Caki2 (cell line): ENCODE measurements at regions not wholly inside any gene's neighbourhood (a gene's known extent, or its start where the extent isn't known, plus 50 kb on each side); places are given as distances from the start of the nearest gene placed in this dataset.

ENCODE experiments used
- DNase-seq: peaks from one replicate; pipeline ENCODE4 v3.0.0-alpha.2; 2015; ENCODE audit warnings: low read depth
- in situ Hi-C: cut with HindIII; loops from 2 replicates; pipeline ENCODE4 v1.10.0; 2016; ENCODE audit warnings: low sequenced_read_pairs, low pct_unique_long_range_greater_than_20kb, mixed read lengths

- DNase-seq: no peak
- in situ Hi-C loops: no loop called here
Measured at GRCh38 chr20:48313324-48313723, 514.5 kb downstream of the PREX1 start.

GRCh38 chr20:48311956-48312355 is 515.8 kb downstream of the PREX1 start:
- DNase-seq: no peak
- in situ Hi-C loops: no loop called here

- DNase-seq: no peak
- in situ Hi-C loops: no loop called here
Measured at GRCh38 chr20:48310305-48310704, 517.5 kb downstream of the PREX1 start.

DNA sequence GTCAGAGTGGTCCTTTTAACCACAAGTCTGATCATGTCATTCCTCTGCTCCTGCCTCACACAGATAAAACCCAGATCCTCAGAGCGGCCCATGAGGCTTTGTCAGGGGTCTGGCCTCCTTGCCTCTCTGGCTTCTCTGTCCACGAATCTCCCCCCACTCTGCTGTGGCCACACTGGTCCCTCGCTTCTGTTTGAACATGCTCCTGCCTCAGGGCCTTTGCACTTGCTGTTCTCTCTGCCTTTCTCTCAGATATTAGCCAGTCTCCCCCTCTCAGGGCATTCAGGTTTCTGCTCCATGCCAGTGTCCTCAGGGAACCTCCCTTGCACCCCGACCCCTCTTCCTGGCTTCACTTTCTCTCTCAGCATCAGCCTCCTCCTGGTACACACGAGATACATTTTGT is 518.5 kb downstream of the PREX1 start:
- DNase-seq: no peak
- in situ Hi-C loops: no loop called here

- in situ Hi-C loops: no loop called here
- DNase-seq: no peak
Measured at GRCh38 chr20:48308882-48309281, 518.9 kb downstream of the PREX1 start.

DNA sequence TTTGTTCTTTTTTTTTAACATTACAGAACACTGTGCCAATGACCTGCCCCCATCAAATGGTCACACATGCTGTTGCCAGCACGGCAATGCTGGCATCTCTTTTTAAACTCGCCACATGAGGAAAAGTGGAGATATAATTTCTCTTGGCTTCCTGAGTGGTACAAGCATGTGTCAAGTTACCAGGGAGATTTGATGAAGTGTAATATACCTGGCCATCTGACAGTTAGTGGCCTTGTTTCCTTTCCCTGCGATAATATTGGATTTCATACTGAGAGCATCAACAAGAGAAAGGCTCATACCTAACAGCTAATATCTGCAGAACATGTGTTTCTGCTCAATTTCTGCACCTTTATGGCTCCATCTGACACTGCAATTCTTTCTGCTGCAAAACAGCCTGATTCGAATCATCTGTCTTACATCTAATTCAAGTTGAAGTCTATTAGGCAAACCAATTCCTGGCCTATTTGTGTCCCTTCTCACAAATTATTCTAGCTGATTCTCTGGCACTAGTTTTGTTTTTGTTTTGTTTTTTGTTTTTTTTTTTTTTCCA is 519.5 kb downstream of the PREX1 start:
- no peak for DNase-seq
- in situ Hi-C loops: no loop called here

GRCh38 chr20:48307277-48307676 is 520.5 kb downstream of the PREX1 start:
- no peak for DNase-seq
- in situ Hi-C loops: no loop called here

DNA sequence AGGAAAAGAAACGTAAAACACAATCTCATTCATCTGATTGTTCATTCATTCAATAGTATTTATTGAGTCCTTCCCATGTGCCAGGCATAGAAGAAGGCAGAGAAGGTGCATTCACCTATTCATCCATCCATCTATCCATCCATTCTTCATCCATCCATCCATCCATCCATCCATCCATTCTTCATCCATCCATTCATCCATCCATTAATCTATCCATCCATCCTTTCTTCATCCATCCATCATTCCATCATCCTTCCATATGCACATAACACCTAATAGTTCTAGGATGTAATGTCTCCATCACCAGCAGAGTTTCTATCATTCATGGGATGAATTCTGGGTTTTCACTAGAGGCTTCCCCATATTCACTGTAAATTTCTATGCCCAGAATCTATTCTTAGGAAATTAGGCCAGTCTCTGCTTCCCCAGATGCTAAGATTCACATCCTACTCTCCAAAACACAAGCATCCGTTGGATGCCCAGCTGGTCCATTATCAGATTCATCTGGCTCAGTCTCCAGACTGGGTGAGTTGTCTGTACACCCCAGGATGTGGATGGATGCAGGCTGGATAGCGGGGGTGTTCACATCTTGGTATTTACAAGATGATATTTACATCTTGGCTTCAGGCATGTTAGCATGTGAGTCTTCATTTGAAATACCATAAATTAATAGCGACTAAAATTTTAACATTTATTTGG is 517.7 kb upstream of the SULF2 start:
- no peak for DNase-seq
- in situ Hi-C loops: no loop called here

DNA sequence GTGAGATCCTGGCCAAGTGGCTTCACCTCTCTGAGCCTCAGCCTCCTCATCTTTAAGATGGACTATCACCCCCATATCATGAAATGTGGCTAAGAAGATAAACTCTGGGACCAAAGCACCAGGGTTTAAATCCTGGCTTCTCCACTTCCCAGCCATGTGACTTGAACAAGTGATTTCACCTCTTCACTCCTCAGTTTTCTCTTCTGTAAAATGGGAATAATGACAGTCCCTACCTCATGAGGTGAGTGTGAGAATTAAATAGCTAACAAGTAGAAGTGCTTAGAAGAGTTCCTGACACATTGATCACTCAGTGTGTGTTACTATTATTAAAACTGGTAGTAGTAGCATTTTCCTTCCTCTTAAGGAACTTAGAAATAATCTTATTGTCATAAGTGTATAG is 516.9 kb upstream of the SULF2 start:
- no peak for DNase-seq

DNA sequence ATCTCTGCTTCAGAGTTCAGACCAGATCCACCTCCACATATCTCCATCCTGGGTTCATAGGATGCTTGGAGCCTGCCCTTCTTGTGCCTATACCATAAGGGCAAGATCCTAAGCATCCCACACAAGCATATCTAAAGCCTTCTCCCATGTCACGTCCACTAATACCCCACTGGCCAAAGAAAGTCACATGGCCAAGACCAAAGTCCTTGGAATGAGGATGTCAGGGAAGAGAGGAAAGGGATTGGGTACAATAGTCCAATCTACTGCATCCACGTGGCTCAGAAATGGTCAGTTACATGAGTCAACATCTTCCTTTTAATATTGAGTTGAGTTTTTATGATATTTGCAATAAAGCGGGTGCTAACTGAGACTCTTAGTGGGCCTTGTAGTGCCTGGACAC is 515.9 kb upstream of the SULF2 start:
- in situ Hi-C loops: no loop called here
- no peak for DNase-seq

More for the DNA sequence above, 516.9 kb upstream of the SULF2 start:
- in situ Hi-C loops: no loop called here

DNA sequence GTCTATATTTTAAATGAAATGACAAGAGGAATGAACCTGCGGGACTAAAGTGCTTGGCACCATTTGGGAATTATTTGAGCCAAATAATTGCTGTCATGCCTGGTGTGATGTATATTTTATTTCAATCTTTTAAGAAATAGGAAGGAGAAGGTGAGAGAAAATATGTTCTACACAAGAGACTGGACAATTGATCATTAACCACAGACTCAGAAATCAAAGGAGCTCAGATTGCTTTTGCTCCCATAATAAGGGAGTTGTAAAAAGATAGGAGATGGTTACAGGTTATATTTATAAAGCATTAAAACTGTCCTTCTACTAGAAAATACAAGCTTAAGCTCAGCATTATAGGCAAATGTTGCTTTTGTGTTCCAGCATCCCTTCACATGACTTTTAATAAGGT is 515.2 kb upstream of the SULF2 start:
- in situ Hi-C loops: no loop called here
- no peak for DNase-seq

- in situ Hi-C loops: loop anchor here (10.0 kb wide), 2 partner anchors 326 to 514 kb away; partner anchors contain the start of gene SULF2
- peak; percentile 86 for DNase-seq
Measured at GRCh38 chr20:48298851-48299484, 513.7 kb upstream of the SULF2 start.

GRCh38 chr20:48298433-48298832 is 513.2 kb upstream of the SULF2 start:
- in situ Hi-C loops: loop anchor here (10.0 kb wide), 2 partner anchors 326 to 514 kb away; partner anchors contain the start of gene SULF2
- no peak for DNase-seq

DNA sequence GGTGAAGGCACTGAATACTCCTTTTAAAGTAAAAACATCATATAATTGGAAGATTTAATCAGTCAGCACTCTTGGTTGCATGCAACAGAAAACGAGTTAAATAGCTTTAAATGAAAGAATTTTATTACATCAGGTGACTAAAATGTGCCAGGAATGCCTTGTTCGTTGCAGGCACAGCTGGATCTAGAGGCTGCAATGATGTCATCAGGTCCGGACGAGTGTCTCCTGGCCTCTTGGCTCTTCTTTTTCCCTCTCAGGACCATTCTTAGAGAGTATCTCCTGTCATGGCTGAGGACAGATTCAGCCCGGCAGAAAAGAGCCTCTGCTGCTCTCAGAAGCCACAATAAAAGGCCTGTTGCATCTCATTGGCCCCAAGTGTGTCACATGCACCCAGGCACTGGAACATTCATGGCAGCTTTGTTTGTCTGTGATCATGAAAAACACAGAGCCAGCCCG is 510.7 kb upstream of the SULF2 start:
- no peak for DNase-seq
- in situ Hi-C loops: loop anchor here (10.0 kb wide), 2 partner anchors 329 to 511 kb away; partner anchors contain the start of gene SULF2

DNA sequence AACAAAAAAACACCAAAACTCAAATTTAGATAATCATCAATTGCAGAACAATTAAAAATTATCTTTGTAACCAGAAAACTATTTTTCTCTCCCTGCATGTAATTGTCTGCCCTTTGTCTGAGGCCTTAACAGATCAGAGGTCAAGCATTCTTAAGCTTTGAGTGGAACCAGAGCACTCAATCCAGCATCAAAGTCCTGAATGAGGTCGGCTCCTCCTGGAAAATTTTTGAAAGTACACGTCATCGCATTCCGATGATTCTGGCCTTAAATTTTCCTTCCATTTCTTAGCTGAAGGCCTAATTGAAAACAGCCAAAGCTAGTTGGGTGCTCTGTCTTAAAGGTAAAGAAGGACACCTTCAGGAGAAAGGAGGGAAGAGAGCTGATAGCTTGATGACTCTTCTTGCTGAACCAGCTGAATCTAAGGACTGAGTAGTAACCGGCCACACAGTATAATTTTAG is 510.2 kb upstream of the SULF2 start:
- in situ Hi-C loops: loop anchor here (10.0 kb wide), 2 partner anchors 329 to 511 kb away; partner anchors contain the start of gene SULF2
- peak; percentile 99 for DNase-seq

- no peak for DNase-seq
- in situ Hi-C loops: loop anchor here (10.0 kb wide), 2 partner anchors 330 to 510 kb away; partner anchors contain the start of gene SULF2
Measured at GRCh38 chr20:48294942-48295341, 509.7 kb upstream of the SULF2 start.

DNA sequence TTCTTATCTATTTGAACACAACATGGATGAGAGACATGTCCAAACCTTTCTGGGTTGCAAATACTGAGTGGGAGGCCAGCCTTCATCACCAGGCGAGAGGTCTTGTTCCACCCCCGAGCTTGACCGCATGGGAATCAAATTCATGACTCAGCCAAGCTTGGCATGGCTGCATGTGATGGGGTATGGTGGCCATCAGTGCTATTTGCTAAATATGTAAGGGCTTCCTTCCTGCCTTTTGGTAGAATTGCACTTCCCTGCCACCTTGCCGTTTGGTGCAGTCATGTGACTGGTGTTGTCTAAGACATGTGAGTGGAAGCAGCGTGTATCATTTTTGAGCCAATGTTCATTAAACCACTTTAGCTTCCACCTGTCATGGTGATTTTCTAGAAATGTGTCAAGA is 508.9 kb upstream of the SULF2 start:
- in situ Hi-C loops: loop anchor here (10.0 kb wide), 2 partner anchors 331 to 509 kb away; partner anchors contain the start of gene SULF2
- DNase-seq: no peak

DNA sequence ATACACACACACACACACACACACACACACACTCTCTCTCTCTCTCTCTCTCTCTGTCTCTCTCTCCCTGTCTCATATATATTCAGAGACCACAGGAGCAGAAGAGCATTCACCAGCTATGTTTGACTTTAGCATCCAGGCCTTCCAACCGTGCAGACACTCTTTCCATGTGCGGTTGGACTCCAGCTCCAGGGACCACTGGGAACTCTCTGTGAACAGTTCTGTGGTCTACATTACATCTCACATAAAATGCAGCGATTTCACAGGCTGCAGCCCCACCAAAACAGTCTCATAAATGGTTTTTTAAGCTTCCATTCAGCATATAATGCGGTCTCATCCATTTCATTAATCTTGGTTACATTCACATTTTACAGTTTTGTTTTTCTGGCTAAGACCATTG is 508.4 kb upstream of the SULF2 start:
- in situ Hi-C loops: loop anchor here (10.0 kb wide), 2 partner anchors 331 to 509 kb away; partner anchors contain the start of gene SULF2
- DNase-seq: no peak

GRCh38 chr20:48292806-48293205 is 507.5 kb upstream of the SULF2 start:
- DNase-seq: no peak
- in situ Hi-C loops: loop anchor here (10.0 kb wide), 2 partner anchors 332 to 508 kb away; partner anchors contain the start of gene SULF2
